H9 (cell line): ENCODE measurements at regions not wholly inside any gene's neighbourhood (a gene's known extent, or its start where the extent isn't known, plus 50 kb on each side); places are given as distances from the start of the nearest gene placed in this dataset.

ENCODE experiments used
- DNase-seq: peaks from one replicate; pipeline ENCODE4 v3.0.0-alpha.2; 2017
- H2AFZ ChIP-seq: one replicate; pipeline ENCODE4 v1.6.1; 2013; ENCODE audit warnings: mild to moderate bottlenecking, low read length, control low read depth, moderate library complexity
- H2AK5ac ChIP-seq: 2 replicates; pipeline ENCODE4 v1.6.1; 2013; ENCODE audit warnings: low read length, control low read depth, mixed read lengths; ENCODE audit not compliant: insufficient read length
- H2BK120ac ChIP-seq: one replicate; pipeline ENCODE4 v1.6.1; 2013; ENCODE audit warnings: low read depth, mild to moderate bottlenecking, low read length, control low read depth, inconsistent platforms; ENCODE audit not compliant: poor library complexity, severe bottlenecking
- H2BK12ac ChIP-seq: 2 replicates; pipeline ENCODE4 v1.6.1; 2013; ENCODE audit warnings: low read length, control low read depth, mixed read lengths, low read depth; ENCODE audit not compliant: insufficient read length
- H2BK15ac ChIP-seq: 2 replicates; pipeline ENCODE4 v1.6.1; 2013; ENCODE audit warnings: low read depth, low read length, control low read depth
- H2BK20ac ChIP-seq: one replicate; pipeline ENCODE4 v1.6.1; 2013; ENCODE audit warnings: low read depth, mild to moderate bottlenecking, low read length, control low read depth, inconsistent platforms; ENCODE audit not compliant: poor library complexity, severe bottlenecking
- H2BK5ac ChIP-seq: 2 replicates; pipeline ENCODE4 v1.6.1; 2013; ENCODE audit warnings: low read length, control low read depth, mixed read lengths; ENCODE audit not compliant: insufficient read length
- H3K14ac ChIP-seq: 2 replicates; pipeline ENCODE4 v1.6.1; 2013; ENCODE audit warnings: low read length, control low read depth; ENCODE audit not compliant: insufficient read depth
- H3K18ac ChIP-seq: 2 replicates; pipeline ENCODE4 v1.6.1; 2013; ENCODE audit warnings: low read depth, mild to moderate bottlenecking, mixed read lengths, low read length, control low read depth; ENCODE audit not compliant: insufficient read length
- H3K23ac ChIP-seq: 2 replicates; pipeline ENCODE4 v1.6.1; 2013; ENCODE audit warnings: low read length, control low read depth, mixed read lengths, low read depth; ENCODE audit not compliant: insufficient read length
- H3K23me2 ChIP-seq: 2 replicates; pipeline ENCODE4 v1.6.1; 2013; ENCODE audit warnings: low read depth, mild to moderate bottlenecking, mixed read lengths, low read length, control low read depth; ENCODE audit not compliant: insufficient read length, poor library complexity, severe bottlenecking
- H3K27ac ChIP-seq: 2 replicates; pipeline ENCODE4 v1.5.1; 2013; ENCODE audit warnings: low read length, control low read depth, mixed read lengths, low read depth; ENCODE audit not compliant: insufficient read length
- H3K27me3 ChIP-seq: 2 replicates; pipeline ENCODE4 v1.6.1; 2013; ENCODE audit warnings: low read length, control low read depth, inconsistent platforms; ENCODE audit not compliant: insufficient read depth
- H3K4ac ChIP-seq: 2 replicates; pipeline ENCODE4 v1.6.1; 2013; ENCODE audit warnings: low read depth, mild to moderate bottlenecking, control low read depth, inconsistent platforms, low read length, moderate library complexity
- H3K4me1 ChIP-seq: 2 replicates; pipeline ENCODE4 v1.6.1; 2013; ENCODE audit warnings: low read length, control low read depth, inconsistent platforms; ENCODE audit not compliant: insufficient read depth
- H3K4me2 ChIP-seq: 2 replicates; pipeline ENCODE4 v1.6.1; 2013; ENCODE audit warnings: low read length, control low read depth, mixed read lengths; ENCODE audit not compliant: insufficient read length, insufficient read depth
- H3K56ac ChIP-seq: 2 replicates; pipeline ENCODE4 v1.6.1; 2013; ENCODE audit warnings: low read depth, mild to moderate bottlenecking, mixed read lengths, low read length, control low read depth; ENCODE audit not compliant: insufficient read length
- H3K79me1 ChIP-seq: 2 replicates; pipeline ENCODE4 v1.6.1; 2013; ENCODE audit warnings: low read depth, mild to moderate bottlenecking, moderate library complexity, low read length, control low read depth, inconsistent platforms; ENCODE audit not compliant: insufficient read depth, poor library complexity, severe bottlenecking
- H3K79me2 ChIP-seq: 2 replicates; pipeline ENCODE4 v1.6.1; 2013; ENCODE audit warnings: low read length, control low read depth, inconsistent platforms; ENCODE audit not compliant: insufficient read depth
- H3K9ac ChIP-seq: 2 replicates; pipeline ENCODE4 v1.6.1; 2013; ENCODE audit warnings: low read length, control low read depth, mixed read lengths; ENCODE audit not compliant: insufficient read length; ENCODE audit errors: extremely low read depth
- H3K9me3 ChIP-seq: one replicate; pipeline ENCODE4 v1.6.1; 2013; ENCODE audit warnings: low read depth, low read length, inconsistent platforms; ENCODE audit not compliant: control insufficient read depth
- H3T11ph ChIP-seq: one replicate; pipeline ENCODE4 v1.6.1; 2013; ENCODE audit warnings: mild to moderate bottlenecking, low read length, control low read depth, inconsistent platforms
- H4K20me1 ChIP-seq: one replicate; pipeline ENCODE4 v1.6.1; 2013; ENCODE audit not compliant: control insufficient read depth, insufficient read length, insufficient read depth
- H4K5ac ChIP-seq: 2 replicates; pipeline ENCODE4 v1.6.1; 2013; ENCODE audit warnings: low read depth, mild to moderate bottlenecking, mixed read lengths, low read length, control low read depth; ENCODE audit not compliant: insufficient read length
- H4K8ac ChIP-seq: replicated peaks from 2 replicates; pipeline ENCODE4 v1.6.1; 2013; ENCODE audit warnings: low read length, control low read depth, mixed read lengths, low read depth; ENCODE audit not compliant: insufficient read length
- H4K91ac ChIP-seq: 2 replicates; pipeline ENCODE4 v1.6.1; 2013; ENCODE audit warnings: low read depth, mild to moderate bottlenecking, moderate library complexity, mixed read lengths, low read length, control low read depth; ENCODE audit not compliant: insufficient read length
- H3K27ac Mint-ChIP-seq, 3 experiments: 2 replicates in 2 of 3; 3 replicates in 1 of 3; pipeline ENCODE4 v1.8.0; 2020 to 2021; ENCODE audit warnings: mixed read lengths in 3 of 3, mild to moderate bottlenecking in 1 of 3, moderate library complexity in 1 of 3
- H3K27me3 Mint-ChIP-seq: 2 replicates; pipeline ENCODE4 v1.8.0; 2021; ENCODE audit warnings: low read depth, mild to moderate bottlenecking, moderate library complexity, mixed read lengths
- H3K36me3 Mint-ChIP-seq, 3 experiments: 2 replicates in 2 of 3; 3 replicates in 1 of 3; pipeline ENCODE4 v1.8.0; 2020 to 2021; ENCODE audit warnings: low read depth in 3 of 3, mixed read lengths in 3 of 3; ENCODE audit not compliant: insufficient read depth in 1 of 3
- H3K4me1 Mint-ChIP-seq, 2 experiments: 2 replicates each; pipeline ENCODE4 v1.8.0; 2020; ENCODE audit warnings: mixed read lengths in 2 of 2
- H3K4me3 Mint-ChIP-seq, 2 experiments: 2 replicates in 1 of 2; 3 replicates in 1 of 2; pipeline ENCODE4 v1.8.0; 2020 to 2021; ENCODE audit warnings: mild to moderate bottlenecking in 2 of 2, mixed read lengths in 2 of 2, moderate library complexity in 1 of 2
- H3K9me3 Mint-ChIP-seq, 2 experiments: 2 replicates in 1 of 2; 3 replicates in 1 of 2; pipeline ENCODE4 v1.8.0; 2020; ENCODE audit warnings: mild to moderate bottlenecking in 2 of 2, mixed read lengths in 2 of 2, moderate library complexity in 1 of 2
- CTCF ChIP-seq: fragments of 200-600 bp; sonication (generic); conservative IDR thresholded peaks from 3 replicates; pipeline ENCODE4 v1.8.0; 2021; ENCODE audit warnings: antibody characterized with exemption, mild to moderate bottlenecking
- WGBS: extraction: QIAGEN DNeasy Blood & Tissue Kit; methylation state at CpG from one replicate; pipeline ENCODE4 v1.1.7; 2013; ENCODE audit warnings: missing lambda C conversion rate, low lambda C conversion rate, mixed read lengths; ENCODE audit not compliant: insufficient read length; ENCODE audit errors: extremely low coverage; 5-methylcytosine and 5-hydroxymethylcytosine counted together

DNA sequence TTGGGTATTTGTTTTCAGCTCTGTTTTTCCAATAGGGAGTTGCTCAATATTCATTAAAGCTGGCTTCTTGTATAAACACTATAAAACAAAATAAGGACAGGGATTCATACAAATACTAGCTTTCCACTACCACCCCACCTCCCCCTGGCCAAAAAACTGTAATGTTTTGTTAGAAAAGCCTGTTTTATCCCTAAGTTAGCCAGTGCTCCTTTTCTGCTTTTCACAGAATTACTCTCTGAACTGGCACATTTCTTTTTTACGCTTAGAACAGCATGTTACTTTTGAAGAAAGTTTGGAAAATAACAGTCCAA, 147.4 kb upstream of the DMRT1 start:
- no peak overlapping the region for H2BK120ac ChIP-seq
- H3K4me2 ChIP-seq = no peak overlapping the region
- H3K4me3 Mint-ChIP-seq = no peak overlapping the region
- TF ChIP-seq CTCF = no peak
- peaks cover 40 to 44% of the 10 kb centered on the region in 2 experiments for H3K4me1 Mint-ChIP-seq
- H3K79me1 ChIP-seq = no peaks in the 10 kb centered on the region
- H2BK20ac ChIP-seq = no peak overlapping the region
- H3K9me3 ChIP-seq = no peaks in the 10 kb centered on the region
- H4K91ac ChIP-seq = no peak overlapping the region
- no peaks in the 10 kb centered on the region for H4K20me1 ChIP-seq
- H4K5ac ChIP-seq = no peak overlapping the region
- H2BK5ac ChIP-seq = no peak overlapping the region
- H3K18ac ChIP-seq = no peak overlapping the region
- H3K79me2 ChIP-seq = no peaks in the 10 kb centered on the region
- no peak overlapping the region for H3K4ac ChIP-seq
- no peak overlapping the region for H3T11ph ChIP-seq
- H3K27me3 Mint-ChIP-seq = no peaks in the 10 kb centered on the region
- peaks cover 7% of the 10 kb centered on the region; the same call in 1 of the 2 replicates for H3K4me1 ChIP-seq
- no peak overlapping the region for H3K23ac ChIP-seq
- H3K14ac ChIP-seq = no peak overlapping the region
- no peak overlapping the region for H2BK15ac ChIP-seq
- H2BK12ac ChIP-seq = no peak overlapping the region
- H3K9me3 Mint-ChIP-seq = no peaks in the 10 kb centered on the region
- no peaks in the 10 kb centered on the region for H3K23me2 ChIP-seq
- no peak overlapping the region for H4K8ac ChIP-seq
- H3K27ac Mint-ChIP-seq = no peak overlapping the region
- H3K9ac ChIP-seq = no peak overlapping the region
- H3K27ac ChIP-seq = no peak overlapping the region
- DNase-seq = no peak
- WGBS = no CpG with 5 or more reads among the region's 1 CpG
- H3K36me3 Mint-ChIP-seq = no peaks in the 10 kb centered on the region; a peak in 1 of 7 replicates
- no peaks in the 10 kb centered on the region for H3K27me3 ChIP-seq
- H2AK5ac ChIP-seq = no peak overlapping the region
- H3K56ac ChIP-seq = no peak overlapping the region
- no peak overlapping the region for H2AFZ ChIP-seq
